ENCODE measurements at regions not wholly inside any gene's neighbourhood (a gene's known extent, or its start where the extent isn't known, plus 50 kb on each side); places are given as distances from the start of the nearest gene placed in this dataset.

- Histone ChIP-seq H3T11ph (ENCODE audit: low read length) (no peak overlapping the region), H3K14ac (ENCODE audit: insufficient read depth, low read length) (no peak overlapping the region), H2BK12ac (ENCODE audit: insufficient read length, low read depth, low read length) (no peak overlapping the region), H3K9me3 (ENCODE audit: control insufficient read depth, low read depth, low read length) (no peaks in the 10 kb centered on the region), H4K91ac (ENCODE audit: insufficient read length, low read depth, low read length) (no peak overlapping the region), H4K20me1 (ENCODE audit: control insufficient read depth, insufficient read depth, insufficient read length) (no peaks in the 10 kb centered on the region), H3K4me2 (ENCODE audit: insufficient read depth, insufficient read length, low read length) (no peak overlapping the region), H3K4ac (ENCODE audit: low read depth, low read length) (no peak overlapping the region), H3K4me1 (ENCODE audit: insufficient read depth, low read length) (no peaks in the 10 kb centered on the region), H3K23ac (ENCODE audit: insufficient read length, low read depth, low read length) (no peak overlapping the region), H2AFZ (ENCODE audit: low read length) (no peak overlapping the region), H3K18ac (ENCODE audit: insufficient read length, low read depth, low read length) (no peak overlapping the region), H3K79me2 (ENCODE audit: insufficient read depth, low read length) (no peaks in the 10 kb centered on the region), H3K9ac (ENCODE audit: extremely low read depth, insufficient read length, low read length) (no peak overlapping the region), H3K79me1 (ENCODE audit: insufficient read depth, low read depth, low read length, poor library complexity, severe bottlenecking) (no peaks in the 10 kb centered on the region), H2AK5ac (ENCODE audit: insufficient read length, low read length) (no peak overlapping the region), H3K56ac (ENCODE audit: insufficient read length, low read depth, low read length) (no peak overlapping the region), H3K27ac (ENCODE audit: insufficient read length, low read depth, low read length) (no peak overlapping the region), H2BK5ac (ENCODE audit: insufficient read length, low read length) (no peak overlapping the region), H2BK15ac (ENCODE audit: low read depth, low read length) (no peak overlapping the region), H3K27me3 (ENCODE audit: insufficient read depth, low read length) (no peaks in the 10 kb centered on the region), H2BK120ac (ENCODE audit: low read depth, low read length, poor library complexity, severe bottlenecking) (no peak overlapping the region), H3K23me2 (ENCODE audit: insufficient read length, low read depth, low read length, poor library complexity, severe bottlenecking) (no peaks in the 10 kb centered on the region), H4K8ac (replicated peaks; ENCODE audit: insufficient read length, low read depth, low read length) (no peak overlapping the region), H2BK20ac (ENCODE audit: low read depth, low read length, poor library complexity, severe bottlenecking) (no peak overlapping the region), H4K5ac (ENCODE audit: insufficient read length, low read depth, low read length) (no peak overlapping the region)
- Mint-ChIP-seq H3K4me3 (no peak overlapping the region), H3K9me3 (peaks cover 3% of the 10 kb centered on the region in 2 experiments; a peak in 2 of 5 replicates), H3K27me3 (ENCODE audit: low read depth) (no peaks in the 10 kb centered on the region; the same call in 1 of the 2 replicates), H3K27ac (no peak overlapping the region), H3K4me1 (no peaks in the 10 kb centered on the region), H3K36me3 (ENCODE audit: insufficient read depth in 1 of 3, low read depth in 3 of 3) (peaks cover 0 to 4% (median 0%) of the 10 kb centered on the region in 3 experiments; a peak in 1 of 7 replicates)
- no peak for DNase-seq
- WGBS (ENCODE audit: extremely low coverage, insufficient read length, low lambda C conversion rate): no CpG with 5 or more reads among the region's 3 CpGs
- TF ChIP-seq CTCF (conservative IDR thresholded peaks at IDR 0.05): no peak
Observed at GRCh38 chr5:27900761-27901160, 862.4 kb upstream of the CDH9 start.

Measured in H9 (cell line).